Prostate gland (tissue), 2 donors: ENCODE measurements at regions not wholly inside any gene's neighbourhood (a gene's known extent, or its start where the extent isn't known, plus 50 kb on each side); places are given as distances from the start of the nearest gene placed in this dataset.

Source experiments
- DNase-seq: peaks from one replicate; pipeline ENCODE4 v3.0.0-alpha.2; 2019; ENCODE audit warnings: low spot score
- H3K27ac ChIP-seq, 2 donors: fragments of 200-600 bp; sonication (generic); 2 replicates each; pipeline ENCODE4 v1.5.1; 2017 to 2019
- H3K27me3 ChIP-seq: fragments of 200-600 bp; sonication (generic); replicated peaks from 2 replicates; pipeline ENCODE4 v1.5.1; 2019; ENCODE audit not compliant: insufficient read depth
- H3K36me3 ChIP-seq, 2 donors: fragments of 200-600 bp; sonication (generic); 1 replicate in 1 of 2; 2 replicates in 1 of 2; pipeline versions ENCODE4 v1.5.1 to v1.8.1; 2017 to 2019
- H3K4me1 ChIP-seq: fragments of 200-600 bp; sonication (generic); replicated peaks from 2 replicates; pipeline ENCODE4 v1.5.1; 2019
- H3K4me3 ChIP-seq, 2 donors: fragments of 200-600 bp; sonication (generic); 2 replicates each; pipeline ENCODE4 v1.5.1; 2017 to 2019
- H3K9me3 ChIP-seq: fragments of 200-600 bp; sonication (generic); 2 replicates; pipeline ENCODE4 v1.5.1; 2017
- CTCF ChIP-seq, 4 experiments: fragments of 200-600 bp in 2 of 4; fragments of 450-650 bp in 2 of 4; sonication (generic) in 2 of 4; IDR thresholded peaks; 1 replicate in 3 of 4; 2 replicates in 1 of 4; pipeline ENCODE4 v1.5.1; 2016 to 2019; ENCODE audit warnings: antibody characterized with exemption in 4 of 4, mild to moderate bottlenecking in 2 of 4, moderate library complexity in 2 of 4
- POLR2A ChIP-seq: fragments of 450-650 bp; IDR thresholded peaks from one replicate; pipeline ENCODE4 v1.6.1; 2016; ENCODE audit warnings: antibody characterized with exemption, mild to moderate bottlenecking
- POLR2AphosphoS5 ChIP-seq: sonication (generic); formaldehyde crosslinking; IDR thresholded peaks from one replicate; pipeline ENCODE4 v1.6.1; 2017; ENCODE audit warnings: antibody characterized with exemption
- WGBS: methylation state at CpG from one replicate; pipeline ENCODE4 v1.1.5; 2018; 5-methylcytosine and 5-hydroxymethylcytosine counted together
- intact Hi-C: fragments of 100-400 bp; cut with DNase I; formaldehyde crosslinking; loops from one replicate; pipeline ENCODE4 v1.14.2; 2022

- 65% methylated on average over 10 of the region's 10 CpGs for WGBS
- no peak overlapping the region for H3K27ac ChIP-seq
These were observed 65.1 kb upstream of the NEURL1B start for GRCh38 chr5:172575816-172576545.

GRCh38 chr5:172575416-172575815 is 65.6 kb upstream of the NEURL1B start:
- Histone ChIP-seq H3K36me3 (no peaks in the 10 kb centered on the region), H3K4me3 (no peak overlapping the region), H3K4me1 (no peaks in the 10 kb centered on the region), H3K27me3 (no peaks in the 10 kb centered on the region), H3K27ac (no peak overlapping the region), H3K9me3 (no peaks in the 10 kb centered on the region)
- WGBS: 81% methylated on average over 8 of the region's 8 CpGs
- DNase-seq: no peak
- TF ChIP-seq CTCF (IDR thresholded peaks at IDR 0.05): no peak
- no peak for TF ChIP-seq POLR2AphosphoS5
- TF ChIP-seq POLR2A: no peak
- intact Hi-C loops: no loop called here

More at GRCh38 chr5:172575816-172576545, 65.1 kb upstream of the NEURL1B start:
- intact Hi-C loops: no loop called here
- Histone ChIP-seq H3K4me3 (no peak overlapping the region), H3K9me3 (no peaks in the 10 kb centered on the region), H3K4me1 (no peaks in the 10 kb centered on the region), H3K36me3 (no peaks in the 10 kb centered on the region), H3K27me3 (no peaks in the 10 kb centered on the region)
- DNase-seq: no peak
- no peak for TF ChIP-seq POLR2AphosphoS5
- TF ChIP-seq CTCF (IDR thresholded peaks at IDR 0.05): no peak
- TF ChIP-seq POLR2A: no peak

- Histone ChIP-seq H3K4me1 (no peaks in the 10 kb centered on the region), H3K4me3 (no peak overlapping the region), H3K27ac (no peak overlapping the region), H3K36me3 (no peaks in the 10 kb centered on the region), H3K9me3 (no peaks in the 10 kb centered on the region), H3K27me3 (no peaks in the 10 kb centered on the region)
- DNase-seq: no peak
- 59% methylated on average over 3 of the region's 3 CpGs for WGBS
- intact Hi-C loops: no loop called here
- no peak for TF ChIP-seq POLR2AphosphoS5
- no peak for TF ChIP-seq CTCF (IDR thresholded peaks at IDR 0.05)
- no peak for TF ChIP-seq POLR2A
These were observed 66.2 kb upstream of the NEURL1B start for GRCh38 chr5:172574871-172575223.

GRCh38 chr5:172573986-172574870 is 66.8 kb upstream of the NEURL1B start:
- intact Hi-C loops: no loop called here
- no peak overlapping the region for H3K27ac ChIP-seq

More at GRCh38 chr5:172573986-172574870, 66.8 kb upstream of the NEURL1B start:
- Histone ChIP-seq H3K36me3 (no peaks in the 10 kb centered on the region), H3K27me3 (no peaks in the 10 kb centered on the region), H3K4me3 (no peak overlapping the region), H3K9me3 (no peaks in the 10 kb centered on the region), H3K4me1 (no peaks in the 10 kb centered on the region)
- no peak for TF ChIP-seq POLR2AphosphoS5
- TF ChIP-seq CTCF (IDR thresholded peaks at IDR 0.05): no peak
- no peak for TF ChIP-seq POLR2A
- WGBS: 81% methylated on average over 12 of the region's 12 CpGs
- DNase-seq: no peak
